IPS-18c (cell line): ENCODE measurements at regions not wholly inside any gene's neighbourhood (a gene's known extent, or its start where the extent isn't known, plus 50 kb on each side); places are given as distances from the start of the nearest gene placed in this dataset.

Experiments
- H3K4me3 ChIP-seq: 2 replicates; pipeline ENCODE4 v1.7.0; 2013; ENCODE audit warnings: low read depth, mild to moderate bottlenecking, low read length, moderate library complexity; ENCODE audit not compliant: insufficient read depth
- H3K9me3 ChIP-seq: one replicate; pipeline ENCODE4 v1.6.1; 2013; ENCODE audit warnings: mild to moderate bottlenecking, low read length, moderate library complexity; ENCODE audit not compliant: control insufficient read depth, insufficient read depth

- no peaks in the 10 kb centered on the region for H3K9me3 ChIP-seq
- H3K4me3 ChIP-seq, result no peak overlapping the region
Observed at GRCh38 chr3:70813311-70813710, 500.9 kb upstream of the MDFIC2 start.

GRCh38 chr3:70811880-70812279, 499.4 kb upstream of the MDFIC2 start:
- H3K9me3 ChIP-seq, result no peaks in the 10 kb centered on the region
- no peak overlapping the region for H3K4me3 ChIP-seq

- Histone ChIP-seq H3K4me3 (no peak overlapping the region), H3K9me3 (no peaks in the 10 kb centered on the region)
Observed at GRCh38 chr3:70808881-70809280, 496.4 kb upstream of the MDFIC2 start.

GRCh38 chr3:70806556-70806955, 494.1 kb upstream of the MDFIC2 start:
- H3K4me3 ChIP-seq, result no peak overlapping the region
- no peaks in the 10 kb centered on the region for H3K9me3 ChIP-seq

- H3K9me3 ChIP-seq, result no peaks in the 10 kb centered on the region
- no peak overlapping the region for H3K4me3 ChIP-seq
Observed at GRCh38 chr3:70806021-70806420, 493.6 kb upstream of the MDFIC2 start.

- H3K9me3 ChIP-seq, result no peaks in the 10 kb centered on the region
- no peak overlapping the region for H3K4me3 ChIP-seq
Observed at GRCh38 chr3:70805061-70805889, 492.8 kb upstream of the MDFIC2 start.

GRCh38 chr3:70803891-70804290, 491.5 kb upstream of the MDFIC2 start:
- H3K4me3 ChIP-seq, result no peak overlapping the region
- H3K9me3 ChIP-seq, result no peaks in the 10 kb centered on the region

GRCh38 chr3:70803319-70803718, 490.9 kb upstream of the MDFIC2 start:
- no peak overlapping the region for H3K4me3 ChIP-seq
- H3K9me3 ChIP-seq, result no peaks in the 10 kb centered on the region

- Histone ChIP-seq H3K4me3 (no peak overlapping the region), H3K9me3 (no peaks in the 10 kb centered on the region)
Observed at GRCh38 chr3:70800951-70801350, 488.5 kb upstream of the MDFIC2 start.

- Histone ChIP-seq H3K4me3 (no peak overlapping the region), H3K9me3 (no peaks in the 10 kb centered on the region)
Observed at GRCh38 chr3:70789878-70790277, 477.4 kb upstream of the MDFIC2 start.

- Histone ChIP-seq H3K9me3 (no peaks in the 10 kb centered on the region), H3K4me3 (no peak overlapping the region)
Observed at GRCh38 chr3:70780790-70781189, 468.4 kb upstream of the MDFIC2 start.

- Histone ChIP-seq H3K9me3 (no peaks in the 10 kb centered on the region), H3K4me3 (no peak overlapping the region)
Observed at GRCh38 chr3:70779296-70779695, 466.9 kb upstream of the MDFIC2 start.

- H3K4me3 ChIP-seq, result no peak overlapping the region
- H3K9me3 ChIP-seq, result no peaks in the 10 kb centered on the region
Observed at GRCh38 chr3:70776081-70776480, 463.6 kb upstream of the MDFIC2 start.

- H3K9me3 ChIP-seq, result no peaks in the 10 kb centered on the region
- no peak overlapping the region for H3K4me3 ChIP-seq
Observed at GRCh38 chr3:70775257-70775656, 462.8 kb upstream of the MDFIC2 start.

- Histone ChIP-seq H3K4me3 (no peak overlapping the region), H3K9me3 (no peaks in the 10 kb centered on the region)
Observed at GRCh38 chr3:70774641-70775040, 462.2 kb upstream of the MDFIC2 start.

GRCh38 chr3:70771426-70772147, 459.1 kb upstream of the MDFIC2 start:
- H3K9me3 ChIP-seq, result no peaks in the 10 kb centered on the region
- no peak overlapping the region for H3K4me3 ChIP-seq

- Histone ChIP-seq H3K9me3 (no peaks in the 10 kb centered on the region), H3K4me3 (no peak overlapping the region)
Observed at GRCh38 chr3:70770650-70771049, 458.2 kb upstream of the MDFIC2 start.

GRCh38 chr3:70766301-70766700, 453.9 kb upstream of the MDFIC2 start:
- Histone ChIP-seq H3K4me3 (no peak overlapping the region), H3K9me3 (no peaks in the 10 kb centered on the region)
